CD4-positive, alpha-beta T cell (primary cell): ENCODE measurements at regions not wholly inside any gene's neighbourhood (a gene's known extent, or its start where the extent isn't known, plus 50 kb on each side); places are given as distances from the start of the nearest gene placed in this dataset.

Experiments
- ATAC-seq: fragments of 200-7000 bp; cut with Tn5 transposase; one replicate; pipeline ENCODE4 v1.10.0; 2022; ENCODE audit warnings: mild to moderate bottlenecking; ENCODE audit not compliant: poor library complexity
- CTCF ChIA-PET: fragments of 350-600 bp; sonication (Branson Sonifier 250); formaldehyde crosslinking; loops from one replicate; lab custom pipeline; 2021; ENCODE audit warnings: antibody characterized with exemption, inconsistent platforms; lab: Charles Lee
- POLR2A ChIA-PET: fragments of 350-600 bp; sonication (Branson Sonifier 250); formaldehyde crosslinking; loops from one replicate; lab custom pipeline; 2021; ENCODE audit warnings: antibody characterized with exemption, inconsistent platforms; lab: Charles Lee
- DNase-seq, 14 experiments: peaks; one replicate each; pipeline ENCODE4 v3.0.0-alpha.2; 2013 to 2020; ENCODE audit warnings: mixed read lengths in 2 of 14
- H3K27ac ChIP-seq, 2 donors: one replicate each; pipeline versions ENCODE4 v1.5.1 to v1.7.0; 2013; ENCODE audit warnings: low read length in 2 of 2, low read depth in 1 of 2, mild to moderate bottlenecking in 1 of 2
- H3K27me3 ChIP-seq, 2 experiments: 1 replicate in 1 of 2; 2 replicates in 1 of 2; pipeline versions ENCODE4 v1.6.1 to v1.7.0; 2013; ENCODE audit warnings: low read length in 2 of 2, control low read depth in 1 of 2, mild to moderate bottlenecking in 1 of 2, moderate library complexity in 1 of 2; ENCODE audit not compliant: insufficient read depth in 2 of 2, control insufficient read depth in 1 of 2
- H3K36me3 ChIP-seq: one replicate; pipeline ENCODE4 v1.6.1; 2013; ENCODE audit warnings: low read length, control low read depth; ENCODE audit not compliant: insufficient read depth
- H3K4me1 ChIP-seq: one replicate; pipeline ENCODE4 v1.6.1; 2013; ENCODE audit warnings: low read length, control low read depth; ENCODE audit not compliant: insufficient read depth
- H3K4me3 ChIP-seq: one replicate; pipeline ENCODE4 v1.5.1; 2013; ENCODE audit warnings: mild to moderate bottlenecking, low read length, moderate library complexity
- H3K9me3 ChIP-seq, 2 experiments: 1 replicate in 1 of 2; 2 replicates in 1 of 2; pipeline versions ENCODE4 v1.6.1 to v1.7.0; 2013; ENCODE audit warnings: low read length in 2 of 2, mild to moderate bottlenecking in 2 of 2, control low read depth in 1 of 2, moderate library complexity in 1 of 2; ENCODE audit not compliant: control insufficient read depth in 1 of 2, insufficient read depth in 1 of 2
- H3K27ac Mint-ChIP-seq: one replicate; pipeline ENCODE4 v1.8.0; 2020; ENCODE audit warnings: mixed read lengths
- H3K27me3 Mint-ChIP-seq: one replicate; pipeline ENCODE4 v1.8.0; 2021; ENCODE audit warnings: mixed read lengths
- H3K36me3 Mint-ChIP-seq: one replicate; pipeline ENCODE4 v1.8.0; 2021; ENCODE audit warnings: low read depth, mixed read lengths
- H3K4me1 Mint-ChIP-seq: one replicate; pipeline ENCODE4 v1.8.0; 2021; ENCODE audit warnings: low read depth, mixed read lengths
- H3K4me3 Mint-ChIP-seq: one replicate; pipeline ENCODE4 v1.8.0; 2020; ENCODE audit warnings: mild to moderate bottlenecking, mixed read lengths
- H3K9me3 Mint-ChIP-seq: one replicate; pipeline ENCODE4 v1.8.0; 2020; ENCODE audit warnings: mixed read lengths
- intact Hi-C, 2 experiments: fragments of 100-400 bp; cut with DNase I in 1 of 2; cut with micrococcal nuclease in 1 of 2; formaldehyde crosslinking; loops; one replicate each; pipeline versions ENCODE4 v1.15.1 to v1.9.0; 2023 to 2025; cut with DNase I, micrococcal nuclease
- TF ChIP-seq, protein P1 (sequence below): fragments of 200-600 bp; IDR thresholded peaks from one replicate; pipeline ENCODE4 v1.8.0; 2022; ENCODE audit warnings: antibody characterized with exemption, mild to moderate bottlenecking

DNA sequence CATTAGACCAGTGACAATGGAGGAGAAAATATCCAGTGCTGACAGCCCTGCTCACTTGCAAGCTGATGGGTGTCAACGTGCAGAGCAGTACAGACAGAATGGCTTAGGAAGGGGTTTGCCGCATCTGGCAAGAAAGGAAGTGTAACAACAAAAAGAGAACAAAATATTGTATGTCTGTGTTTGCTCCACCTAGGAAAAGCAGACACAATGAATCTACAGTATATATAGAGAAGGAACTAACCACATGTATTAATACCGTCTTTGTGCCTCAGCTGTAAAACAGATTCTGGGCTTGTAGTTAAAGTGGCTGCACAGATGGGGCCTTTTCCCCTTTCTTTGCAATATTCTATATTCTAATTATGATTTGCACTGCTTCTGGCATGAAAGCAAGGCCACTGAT, 281.1 kb upstream of the MEOX2 start:
- Mint-ChIP-seq H3K27me3 (no peaks in the 10 kb centered on the region), H3K9me3 (no peaks in the 10 kb centered on the region), H3K36me3 (no peaks in the 10 kb centered on the region), H3K27ac (no peak overlapping the region), H3K4me3 (no peak overlapping the region), H3K4me1 (no peaks in the 10 kb centered on the region)
- ATAC-seq: no peak
- no peak overlapping the region for H3K4me3 ChIP-seq
- intact Hi-C loops: no loop called here
- peaks cover 0 to 4% of the 10 kb centered on the region in 2 experiments for H3K9me3 ChIP-seq
- H3K36me3 ChIP-seq: no peaks in the 10 kb centered on the region
- H3K27ac ChIP-seq: no peak overlapping the region
- no peak for DNase-seq
- ChIA-PET CTCF (no interaction called here), POLR2A (no interaction called here)
- no peaks in the 10 kb centered on the region for H3K27me3 ChIP-seq
- TF ChIP-seq, protein P1, sequence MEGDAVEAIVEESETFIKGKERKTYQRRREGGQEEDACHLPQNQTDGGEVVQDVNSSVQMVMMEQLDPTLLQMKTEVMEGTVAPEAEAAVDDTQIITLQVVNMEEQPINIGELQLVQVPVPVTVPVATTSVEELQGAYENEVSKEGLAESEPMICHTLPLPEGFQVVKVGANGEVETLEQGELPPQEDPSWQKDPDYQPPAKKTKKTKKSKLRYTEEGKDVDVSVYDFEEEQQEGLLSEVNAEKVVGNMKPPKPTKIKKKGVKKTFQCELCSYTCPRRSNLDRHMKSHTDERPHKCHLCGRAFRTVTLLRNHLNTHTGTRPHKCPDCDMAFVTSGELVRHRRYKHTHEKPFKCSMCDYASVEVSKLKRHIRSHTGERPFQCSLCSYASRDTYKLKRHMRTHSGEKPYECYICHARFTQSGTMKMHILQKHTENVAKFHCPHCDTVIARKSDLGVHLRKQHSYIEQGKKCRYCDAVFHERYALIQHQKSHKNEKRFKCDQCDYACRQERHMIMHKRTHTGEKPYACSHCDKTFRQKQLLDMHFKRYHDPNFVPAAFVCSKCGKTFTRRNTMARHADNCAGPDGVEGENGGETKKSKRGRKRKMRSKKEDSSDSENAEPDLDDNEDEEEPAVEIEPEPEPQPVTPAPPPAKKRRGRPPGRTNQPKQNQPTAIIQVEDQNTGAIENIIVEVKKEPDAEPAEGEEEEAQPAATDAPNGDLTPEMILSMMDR: no peak
- no peaks in the 10 kb centered on the region for H3K4me1 ChIP-seq

DNA sequence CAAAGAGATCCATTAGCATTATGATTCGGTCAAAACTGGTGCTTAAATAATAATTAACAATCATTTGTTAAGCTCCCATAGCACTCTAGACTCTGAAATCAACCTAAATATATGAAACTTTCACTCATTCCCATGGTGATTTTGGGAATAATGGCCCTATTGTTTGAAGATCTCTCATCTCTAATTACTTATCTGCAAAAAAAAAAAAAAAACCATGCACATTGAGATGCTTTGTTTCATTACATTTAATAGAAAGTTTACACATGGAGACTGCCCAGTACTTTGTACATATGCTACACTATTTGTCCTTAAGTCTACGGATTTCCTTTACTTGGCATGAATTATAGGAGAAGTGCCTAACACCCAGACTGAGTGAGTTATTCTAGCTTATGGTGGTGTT, 280.6 kb upstream of the MEOX2 start:
- no peaks in the 10 kb centered on the region for H3K27me3 Mint-ChIP-seq
- no peak overlapping the region for H3K27ac Mint-ChIP-seq
- H3K27ac ChIP-seq: no peak overlapping the region
- no peaks in the 10 kb centered on the region for H3K27me3 ChIP-seq
- CTCF ChIA-PET: no interaction called here
- DNase-seq: no peak
- H3K4me1 ChIP-seq: no peaks in the 10 kb centered on the region
- no peak overlapping the region for H3K4me3 Mint-ChIP-seq
- TF ChIP-seq, protein P1: no peak
- no peaks in the 10 kb centered on the region for H3K36me3 ChIP-seq
- POLR2A ChIA-PET: no interaction called here
- peaks cover 0 to 4% of the 10 kb centered on the region in 2 experiments for H3K9me3 ChIP-seq
- H3K36me3 Mint-ChIP-seq: no peaks in the 10 kb centered on the region
- intact Hi-C loops: no loop called here
- no peaks in the 10 kb centered on the region for H3K9me3 Mint-ChIP-seq
- H3K4me3 ChIP-seq: no peak overlapping the region
- no peaks in the 10 kb centered on the region for H3K4me1 Mint-ChIP-seq
- ATAC-seq: no peak

DNA sequence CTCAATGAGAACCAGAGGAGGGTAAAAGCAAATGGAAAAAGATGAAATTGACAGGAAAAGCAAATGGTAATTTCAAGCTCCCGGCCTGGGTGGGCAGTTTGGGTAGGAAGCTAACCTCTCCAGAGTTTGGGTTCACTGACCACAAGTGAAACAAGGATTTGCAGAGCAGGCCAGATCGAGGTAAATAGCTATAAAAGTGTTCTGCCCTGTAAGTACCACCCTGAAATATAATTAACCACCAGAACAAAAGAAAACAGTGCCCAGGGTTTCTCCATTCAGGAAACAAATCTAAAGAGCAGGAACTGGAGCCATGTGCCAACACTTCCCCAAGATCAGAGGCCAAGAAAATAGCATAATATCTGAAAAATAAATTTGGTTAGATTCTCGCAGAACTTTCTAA, 276.7 kb upstream of the MEOX2 start:
- Histone ChIP-seq H3K4me1 (no peaks in the 10 kb centered on the region), H3K27me3 (no peaks in the 10 kb centered on the region), H3K9me3 (peaks cover 0 to 4% of the 10 kb centered on the region in 2 experiments), H3K36me3 (no peaks in the 10 kb centered on the region), H3K4me3 (no peak overlapping the region), H3K27ac (no peak overlapping the region)
- no peak overlapping the region for H3K27ac Mint-ChIP-seq
- H3K36me3 Mint-ChIP-seq: no peaks in the 10 kb centered on the region
- H3K4me3 Mint-ChIP-seq: no peak overlapping the region
- intact Hi-C loops: no loop called here
- DNase-seq (no peak), ATAC-seq (no peak)
- TF ChIP-seq, protein P1: no peak
- H3K9me3 Mint-ChIP-seq: peaks cover under 1% of the 10 kb centered on the region
- H3K27me3 Mint-ChIP-seq: no peaks in the 10 kb centered on the region
- ChIA-PET POLR2A (no interaction called here), CTCF (no interaction called here)
- no peaks in the 10 kb centered on the region for H3K4me1 Mint-ChIP-seq
